GM19025 (cell line): ENCODE measurements at regions not wholly inside any gene's neighbourhood (a gene's known extent, or its start where the extent isn't known, plus 50 kb on each side); places are given as distances from the start of the nearest gene placed in this dataset.
"Not testable (repeated sequence)": the region's sequence is repeated elsewhere in the genome, so short reads cannot be mapped to it uniquely, and the experiment has no call there.

Experiments used
- ATAC-seq: cut with Tn5 transposase; IDR thresholded peaks from one replicate; pipeline ENCODE4 v1.9.1; 2021; ENCODE audit warnings: mild to moderate bottlenecking, low read depth, moderate library complexity; ENCODE audit not compliant: unreplicated experiment

GRCh38 chr5:53263151-53263550 is 153.6 kb upstream of the MOCS2 start:
- ATAC-seq: no peak

- no peak for ATAC-seq
These were observed 155.5 kb upstream of the MOCS2 start for GRCh38 chr5:53265043-53265442.

- not testable (repeated sequence) for ATAC-seq
These were observed 158.7 kb upstream of the MOCS2 start for GRCh38 chr5:53268241-53268640.

- ATAC-seq: no peak
These were observed 166.1 kb upstream of the MOCS2 start for GRCh38 chr5:53275666-53276065.

GRCh38 chr5:53276825-53277224 is 167.3 kb upstream of the MOCS2 start:
- ATAC-seq: no peak

GRCh38 chr5:53277491-53277890 is 167.9 kb upstream of the MOCS2 start:
- no peak for ATAC-seq

GRCh38 chr5:53287573-53287972 is 178.0 kb upstream of the MOCS2 start:
- no peak for ATAC-seq

- no peak for ATAC-seq
These were observed 179.0 kb upstream of the MOCS2 start for GRCh38 chr5:53288511-53288910.

GRCh38 chr5:53291047-53291446 is 181.5 kb upstream of the MOCS2 start:
- no peak for ATAC-seq

GRCh38 chr5:53291528-53291927 is 182.0 kb upstream of the MOCS2 start:
- ATAC-seq: no peak

GRCh38 chr5:53298841-53299240 is 181.6 kb upstream of the FST start:
- no peak for ATAC-seq

- no peak for ATAC-seq
These were observed 177.9 kb upstream of the FST start for GRCh38 chr5:53302529-53302928.

GRCh38 chr5:53303105-53303504 is 177.3 kb upstream of the FST start:
- ATAC-seq: no peak

GRCh38 chr5:53305316-53305715 is 175.1 kb upstream of the FST start:
- not testable (repeated sequence) for ATAC-seq

GRCh38 chr5:53309653-53310052 is 170.8 kb upstream of the FST start:
- ATAC-seq: no peak

GRCh38 chr5:53311681-53312080 is 168.7 kb upstream of the FST start:
- ATAC-seq: no peak

GRCh38 chr5:53313145-53313544 is 167.3 kb upstream of the FST start:
- ATAC-seq: no peak

GRCh38 chr5:53318303-53318702 is 162.1 kb upstream of the FST start:
- no peak for ATAC-seq

- ATAC-seq: no peak
These were observed 161.1 kb upstream of the FST start for GRCh38 chr5:53319315-53319714.

- ATAC-seq: no peak
These were observed 159.4 kb upstream of the FST start for GRCh38 chr5:53321073-53321472.

GRCh38 chr5:53321721-53322120 is 158.7 kb upstream of the FST start:
- no peak for ATAC-seq

GRCh38 chr5:53322257-53322656 is 158.2 kb upstream of the FST start:
- ATAC-seq: no peak

GRCh38 chr5:53323511-53323910 is 156.9 kb upstream of the FST start:
- ATAC-seq: no peak
